ENCODE measurements at regions not wholly inside any gene's neighbourhood (a gene's known extent, or its start where the extent isn't known, plus 50 kb on each side); places are given as distances from the start of the nearest gene placed in this dataset.

DNA sequence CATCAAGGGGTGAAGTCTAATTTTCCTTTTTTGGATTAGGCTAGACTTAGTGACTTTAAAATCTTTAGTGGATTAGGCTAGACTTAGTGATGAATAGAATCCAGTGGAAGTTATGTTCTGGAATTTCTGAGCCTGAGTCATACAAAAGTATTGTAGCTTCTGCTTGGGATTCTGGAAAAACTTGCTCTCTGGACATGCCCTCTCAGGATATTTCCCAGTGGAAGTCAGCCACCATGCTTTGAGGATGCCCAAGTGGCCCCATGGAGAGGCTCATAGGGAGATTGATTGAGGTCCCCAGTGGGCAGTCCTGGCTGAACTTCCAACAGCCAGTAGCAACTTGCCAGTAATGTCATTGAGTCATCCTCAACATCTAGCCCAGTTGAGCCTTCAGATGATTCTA, 112.4 kb upstream of the PRLR start:
- no peak for TF ChIP-seq EZH2phosphoT487 (conservative IDR thresholded peaks at IDR 0.05; ENCODE audit: low read length)
- TF ChIP-seq, protein P1, sequence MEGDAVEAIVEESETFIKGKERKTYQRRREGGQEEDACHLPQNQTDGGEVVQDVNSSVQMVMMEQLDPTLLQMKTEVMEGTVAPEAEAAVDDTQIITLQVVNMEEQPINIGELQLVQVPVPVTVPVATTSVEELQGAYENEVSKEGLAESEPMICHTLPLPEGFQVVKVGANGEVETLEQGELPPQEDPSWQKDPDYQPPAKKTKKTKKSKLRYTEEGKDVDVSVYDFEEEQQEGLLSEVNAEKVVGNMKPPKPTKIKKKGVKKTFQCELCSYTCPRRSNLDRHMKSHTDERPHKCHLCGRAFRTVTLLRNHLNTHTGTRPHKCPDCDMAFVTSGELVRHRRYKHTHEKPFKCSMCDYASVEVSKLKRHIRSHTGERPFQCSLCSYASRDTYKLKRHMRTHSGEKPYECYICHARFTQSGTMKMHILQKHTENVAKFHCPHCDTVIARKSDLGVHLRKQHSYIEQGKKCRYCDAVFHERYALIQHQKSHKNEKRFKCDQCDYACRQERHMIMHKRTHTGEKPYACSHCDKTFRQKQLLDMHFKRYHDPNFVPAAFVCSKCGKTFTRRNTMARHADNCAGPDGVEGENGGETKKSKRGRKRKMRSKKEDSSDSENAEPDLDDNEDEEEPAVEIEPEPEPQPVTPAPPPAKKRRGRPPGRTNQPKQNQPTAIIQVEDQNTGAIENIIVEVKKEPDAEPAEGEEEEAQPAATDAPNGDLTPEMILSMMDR (IDR thresholded peaks at IDR 0.05; ENCODE audit: insufficient read depth, low read length, poor library complexity, severe bottlenecking): no peak
- no peaks in the 10 kb centered on the region for H3K9me2 ChIP-seq (replicated peaks; ENCODE audit: insufficient read depth, low read length)
- H3K27ac ChIP-seq (ENCODE audit: low read depth, low read length): no peak overlapping the region
- no peaks in the 10 kb centered on the region for H3K79me2 ChIP-seq (ENCODE audit: insufficient read depth, low read length)
- H2AFZ ChIP-seq (ENCODE audit: low read depth, low read length, severe bottlenecking): no peak overlapping the region
- no peak overlapping the region for H3K4me3 ChIP-seq (ENCODE audit: insufficient read depth, low read length, poor library complexity, severe bottlenecking)
- no peak overlapping the region for H3K9ac ChIP-seq (ENCODE audit: low read length)
- no peaks in the 10 kb centered on the region for H3K36me3 ChIP-seq (ENCODE audit: low read length)
- H4K20me1 ChIP-seq (ENCODE audit: low read depth, low read length): no peaks in the 10 kb centered on the region
- H3K4me2 ChIP-seq (ENCODE audit: low read depth, low read length, poor library complexity, severe bottlenecking): no peak overlapping the region
- H3F3A ChIP-seq (ENCODE audit: insufficient read depth): no peaks in the 10 kb centered on the region
- H3K9me3 ChIP-seq (ENCODE audit: insufficient read depth, low read length): no peaks in the 10 kb centered on the region
- H3K27me3 ChIP-seq (ENCODE audit: low read length): no peaks in the 10 kb centered on the region

DNA sequence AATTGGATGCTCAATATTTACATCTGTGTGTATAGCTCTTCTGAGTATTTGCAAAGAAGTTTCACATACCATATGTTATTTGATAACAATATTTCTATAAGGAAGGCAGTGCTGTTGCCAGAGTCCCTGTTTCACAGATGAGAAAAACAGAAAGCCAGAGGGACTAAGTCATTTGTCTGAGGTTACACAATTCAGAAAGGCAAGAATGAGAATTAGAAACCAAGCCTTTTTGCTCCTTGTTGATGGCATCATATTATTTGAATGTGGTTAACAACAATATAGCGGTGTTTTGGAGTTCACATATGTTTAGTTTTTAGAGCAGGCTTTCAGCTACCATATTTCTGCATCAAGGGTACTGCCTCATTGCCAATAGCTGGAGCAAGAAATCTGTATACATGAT, 110.9 kb upstream of the PRLR start:
- H3K27ac ChIP-seq (ENCODE audit: low read depth, low read length): no peak overlapping the region
- H4K20me1 ChIP-seq (ENCODE audit: low read depth, low read length): no peaks in the 10 kb centered on the region
- H3K4me3 ChIP-seq (ENCODE audit: insufficient read depth, low read length, poor library complexity, severe bottlenecking): no peak overlapping the region
- no peaks in the 10 kb centered on the region for H3K9me2 ChIP-seq (replicated peaks; ENCODE audit: insufficient read depth, low read length)
- H3K36me3 ChIP-seq (ENCODE audit: low read length): no peaks in the 10 kb centered on the region
- no peaks in the 10 kb centered on the region for H3K9me3 ChIP-seq (ENCODE audit: insufficient read depth, low read length)
- no peaks in the 10 kb centered on the region for H3K27me3 ChIP-seq (ENCODE audit: low read length)
- H3K4me2 ChIP-seq (ENCODE audit: low read depth, low read length, poor library complexity, severe bottlenecking): no peak overlapping the region
- no peak for TF ChIP-seq EZH2phosphoT487 (conservative IDR thresholded peaks at IDR 0.05; ENCODE audit: low read length)
- TF ChIP-seq, protein P1 (IDR thresholded peaks at IDR 0.05; ENCODE audit: insufficient read depth, low read length, poor library complexity, severe bottlenecking): no peak
- H3K79me2 ChIP-seq (ENCODE audit: insufficient read depth, low read length): no peaks in the 10 kb centered on the region
- H3K9ac ChIP-seq (ENCODE audit: low read length): no peak overlapping the region
- H2AFZ ChIP-seq (ENCODE audit: low read depth, low read length, severe bottlenecking): no peak overlapping the region
- H3F3A ChIP-seq (ENCODE audit: insufficient read depth): no peaks in the 10 kb centered on the region

DNA sequence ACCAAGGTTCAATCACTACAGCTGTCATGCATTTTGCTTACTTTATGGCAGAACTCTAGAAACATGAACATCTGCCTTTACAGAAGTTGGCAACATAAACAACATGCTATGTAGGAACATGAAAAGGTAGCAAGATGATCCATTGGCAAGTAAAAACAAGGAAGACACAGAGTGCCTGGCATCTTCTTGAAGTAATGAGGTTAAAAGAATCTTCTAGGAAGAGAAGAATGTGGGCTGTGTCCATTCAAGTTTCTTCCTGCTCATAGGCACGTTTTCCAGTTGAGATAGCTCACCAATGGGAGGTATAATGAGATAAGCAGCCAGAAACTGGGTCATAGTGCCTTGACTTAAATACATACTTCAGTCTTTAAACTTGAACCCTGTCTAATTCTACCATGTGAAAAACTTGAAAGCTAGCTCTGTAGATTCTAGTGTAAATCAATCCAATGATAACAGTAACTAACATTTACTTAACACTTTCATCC, 109.4 kb upstream of the PRLR start:
- no peak overlapping the region for H3K27ac ChIP-seq (ENCODE audit: low read depth, low read length)
- H3K4me2 ChIP-seq (ENCODE audit: low read depth, low read length, poor library complexity, severe bottlenecking): no peak overlapping the region
- no peaks in the 10 kb centered on the region for H4K20me1 ChIP-seq (ENCODE audit: low read depth, low read length)
- no peaks in the 10 kb centered on the region for H3K36me3 ChIP-seq (ENCODE audit: low read length)
- H3K9me3 ChIP-seq (ENCODE audit: insufficient read depth, low read length): no peaks in the 10 kb centered on the region
- no peak overlapping the region for H3K9ac ChIP-seq (ENCODE audit: low read length)
- no peaks in the 10 kb centered on the region for H3K9me2 ChIP-seq (replicated peaks; ENCODE audit: insufficient read depth, low read length)
- H3K4me3 ChIP-seq (ENCODE audit: insufficient read depth, low read length, poor library complexity, severe bottlenecking): no peak overlapping the region
- no peak overlapping the region for H2AFZ ChIP-seq (ENCODE audit: low read depth, low read length, severe bottlenecking)
- no peaks in the 10 kb centered on the region for H3K79me2 ChIP-seq (ENCODE audit: insufficient read depth, low read length)
- H3F3A ChIP-seq (ENCODE audit: insufficient read depth): no peaks in the 10 kb centered on the region
- TF ChIP-seq EZH2phosphoT487 (conservative IDR thresholded peaks at IDR 0.05; ENCODE audit: low read length): no peak
- TF ChIP-seq, protein P1 (IDR thresholded peaks at IDR 0.05; ENCODE audit: insufficient read depth, low read length, poor library complexity, severe bottlenecking): no peak
- H3K27me3 ChIP-seq (ENCODE audit: low read length): no peaks in the 10 kb centered on the region
